NCI-H128 (cell line): ENCODE measurements at regions not wholly inside any gene's neighbourhood (a gene's known extent, or its start where the extent isn't known, plus 50 kb on each side); places are given as distances from the start of the nearest gene placed in this dataset.

Experiments
- DNase-seq: peaks from one replicate; lab custom pipeline; 2025; ENCODE audit not compliant: unreplicated experiment; lab: John Stamatoyannopoulos, UW

- no peak for DNase-seq
Measured at GRCh38 chr1:55402142-55402541, 187.0 kb upstream of the USP24 start.

DNA sequence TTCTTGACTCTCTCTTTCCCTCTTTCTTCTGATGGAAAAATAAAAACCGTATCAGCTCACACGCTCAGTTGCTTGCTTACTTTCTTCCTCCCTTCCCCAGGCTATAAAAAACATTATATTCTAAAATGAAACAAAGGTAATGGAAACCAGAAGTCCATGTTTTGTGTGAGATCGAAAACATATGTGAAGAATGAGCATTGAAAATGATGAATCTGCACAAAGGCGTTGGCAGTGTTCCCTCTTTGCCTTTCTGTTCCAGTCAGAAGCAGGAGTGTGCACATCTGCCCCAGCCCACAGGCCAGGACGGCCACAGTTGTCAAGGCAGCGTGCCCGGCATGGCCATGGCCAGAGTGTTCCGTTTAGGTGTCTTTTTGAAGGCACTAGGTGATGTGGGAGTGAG lies 185.3 kb upstream of the USP24 start:
- DNase-seq = no peak

DNA sequence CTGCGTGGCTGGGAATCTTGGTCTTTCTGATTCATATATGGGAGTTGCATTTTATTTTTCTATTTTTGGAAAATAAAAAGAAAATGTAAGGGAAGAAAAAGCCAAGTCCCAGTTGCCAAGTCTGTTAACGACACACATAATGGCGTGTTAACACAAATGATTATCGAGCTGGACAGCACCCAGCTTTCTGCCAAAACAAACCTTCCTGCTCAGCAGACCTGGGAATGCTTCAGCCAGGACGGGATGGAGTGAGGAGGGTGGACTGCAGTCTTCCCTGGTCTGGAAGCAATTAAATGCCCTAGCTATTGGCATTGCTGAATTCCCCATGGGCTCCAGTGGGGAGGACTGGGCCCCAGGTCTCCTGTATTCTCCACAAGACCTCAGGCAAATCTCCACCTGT lies 184.2 kb upstream of the USP24 start:
- DNase-seq = no peak

GRCh38 chr1:55396381-55396891 lies 181.3 kb upstream of the USP24 start:
- no peak for DNase-seq

GRCh38 chr1:55388960-55389359 lies 173.8 kb upstream of the USP24 start:
- no peak for DNase-seq

DNA sequence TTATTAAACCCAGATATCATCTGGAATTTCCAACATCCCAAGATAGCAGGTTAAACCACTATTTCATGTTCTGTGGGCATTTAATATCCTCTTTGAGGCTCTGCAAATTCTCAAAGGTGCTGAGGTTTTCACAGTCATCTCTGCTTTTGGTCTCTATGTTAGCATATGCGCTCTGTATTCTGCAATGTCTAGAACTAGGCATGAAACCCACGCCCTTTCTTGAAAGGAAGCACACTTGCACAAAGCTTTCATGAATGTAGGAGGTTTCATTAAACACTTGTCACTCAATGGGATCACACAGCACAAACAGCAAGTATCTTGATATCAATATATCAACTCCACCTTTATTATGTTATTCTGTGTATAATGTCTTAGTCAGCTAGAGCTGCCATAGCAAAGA lies 172.0 kb upstream of the USP24 start:
- DNase-seq = no peak

DNA sequence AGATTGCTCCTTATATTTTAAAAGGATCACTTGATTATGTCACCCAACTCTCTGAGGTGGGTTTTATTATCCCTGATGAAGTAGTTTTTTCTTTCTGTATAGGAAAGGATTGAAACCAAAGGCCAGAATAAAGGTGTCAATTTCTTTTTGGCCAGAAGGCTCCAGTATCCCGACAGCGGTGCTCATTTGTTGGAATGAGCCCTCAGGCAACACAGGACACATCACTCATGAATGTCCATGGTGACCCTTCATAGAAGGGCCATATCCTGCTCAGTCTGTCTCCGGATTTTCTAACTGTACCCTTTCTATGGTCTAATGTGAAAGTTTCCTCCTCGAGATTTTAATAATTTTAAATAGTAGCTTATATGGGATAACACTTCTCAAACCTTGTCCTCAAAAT lies 171.3 kb upstream of the USP24 start:
- no peak for DNase-seq

DNA sequence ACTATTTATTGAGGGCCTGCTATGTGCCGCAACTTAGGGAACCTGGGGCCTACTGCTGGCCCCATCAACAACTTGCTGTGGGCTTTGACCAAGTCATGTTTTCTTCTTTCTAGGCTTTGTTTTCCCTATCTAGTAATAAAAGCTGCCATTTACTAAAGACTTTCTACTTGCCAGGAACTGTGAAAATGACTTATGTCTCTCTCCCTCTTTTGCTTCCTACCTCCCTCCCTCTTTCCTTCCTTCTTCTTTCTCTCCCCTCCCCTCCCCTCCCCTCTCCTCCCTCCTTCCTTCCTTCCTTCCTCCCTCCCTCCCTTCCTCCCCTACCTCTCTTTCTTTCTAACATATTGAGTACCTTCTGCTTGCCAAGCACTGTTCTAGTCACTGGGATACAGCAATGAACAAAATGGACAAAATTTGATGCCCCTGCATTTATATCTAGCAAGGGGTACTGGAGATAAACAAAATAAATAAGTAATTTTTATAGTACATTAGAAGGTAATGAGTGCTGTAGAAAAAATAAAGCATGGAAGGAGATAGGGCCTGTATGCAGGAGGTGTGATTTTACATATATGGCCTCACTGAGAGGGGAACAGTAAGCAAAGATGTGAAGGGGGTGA lies 170.3 kb upstream of the USP24 start:
- no peak for DNase-seq

DNA sequence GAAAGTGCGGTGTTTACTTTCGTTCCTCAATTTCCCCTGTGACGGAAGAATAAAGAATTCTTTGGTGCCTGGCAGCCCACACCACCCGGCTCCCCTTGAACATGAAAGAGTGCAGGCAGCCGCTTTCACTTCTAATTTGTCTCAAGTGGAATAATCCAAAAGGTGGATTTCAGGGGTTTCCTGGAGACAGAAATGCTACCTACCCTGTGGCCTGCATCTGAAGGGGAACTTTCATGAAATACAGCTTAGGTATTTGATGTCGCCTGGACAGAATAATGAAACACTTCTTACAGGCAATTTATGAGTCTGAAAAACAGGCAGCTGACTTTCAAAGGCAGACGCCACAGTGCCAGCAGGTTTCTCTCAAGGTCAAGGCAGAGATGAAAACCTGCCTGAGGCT lies 169.5 kb upstream of the USP24 start:
- no peak for DNase-seq

DNA sequence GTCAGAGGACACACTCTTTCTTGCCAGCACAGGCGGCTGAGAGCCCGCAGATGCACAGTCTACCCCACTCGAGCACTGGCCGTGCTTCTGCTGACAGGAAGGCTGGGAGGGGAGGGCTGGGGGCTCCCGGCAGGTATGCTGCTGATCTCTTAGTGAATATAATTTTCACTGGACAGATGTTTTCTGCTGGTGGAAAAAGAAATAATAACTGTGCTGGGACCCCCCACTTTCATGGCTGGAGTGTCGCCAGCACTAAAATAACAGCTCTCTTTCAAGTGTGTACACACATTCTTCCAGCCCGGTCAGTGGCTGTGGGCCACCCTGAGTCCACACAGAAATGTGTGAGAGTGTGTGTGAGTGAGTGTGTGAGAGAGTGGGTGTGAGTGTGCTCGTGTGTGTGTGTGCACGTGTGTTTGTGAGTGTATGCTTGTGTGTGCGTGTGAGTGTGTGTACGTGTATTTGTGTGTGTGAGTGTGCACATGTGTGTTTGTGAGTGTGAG lies 167.7 kb upstream of the USP24 start:
- DNase-seq = no peak

DNA sequence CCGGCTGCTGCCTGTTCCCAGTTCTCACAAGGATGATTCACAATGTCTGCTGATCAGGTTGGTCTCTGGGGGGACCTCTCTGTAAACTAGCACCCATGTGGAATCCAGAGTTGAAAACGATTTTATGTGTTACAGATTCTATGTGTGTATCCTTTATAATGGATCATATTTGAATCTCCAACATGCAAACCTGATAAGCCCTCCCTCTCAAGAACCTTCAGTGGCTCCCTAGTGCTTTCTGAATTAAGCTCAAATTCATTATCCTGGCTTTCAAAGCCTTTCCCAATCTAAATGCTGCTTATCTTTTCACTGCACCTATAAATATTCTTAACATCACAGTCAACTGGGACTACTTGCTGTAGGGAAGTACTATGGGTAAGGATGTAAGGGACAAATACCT lies 166.8 kb upstream of the USP24 start:
- DNase-seq = no peak

DNA sequence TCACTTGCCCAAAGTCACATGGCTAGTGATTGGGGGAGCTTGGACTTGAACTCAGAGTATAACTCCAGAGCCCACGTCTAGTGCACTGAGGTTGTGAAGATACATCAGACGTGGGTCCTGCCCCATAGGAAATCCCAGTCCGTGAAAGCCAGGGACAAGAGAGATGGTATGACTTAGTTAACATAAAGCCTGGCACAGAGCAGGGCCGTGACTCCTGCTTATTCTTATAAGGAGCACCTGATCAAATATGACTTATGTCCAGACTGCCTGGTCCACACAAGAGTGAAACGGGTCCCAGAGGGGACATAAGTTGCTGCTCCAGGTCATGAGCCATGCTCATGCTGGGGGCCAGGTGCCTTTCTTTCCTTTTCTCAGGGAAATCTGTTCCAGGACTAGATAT lies 166.3 kb upstream of the USP24 start:
- DNase-seq = no peak

- no peak for DNase-seq
Measured at GRCh38 chr1:55380355-55380970, 165.3 kb upstream of the USP24 start.

- DNase-seq = no peak
Measured at GRCh38 chr1:55378582-55378981, 163.4 kb upstream of the USP24 start.

- no peak for DNase-seq
Measured at GRCh38 chr1:55376897-55377296, 161.7 kb upstream of the USP24 start.

DNA sequence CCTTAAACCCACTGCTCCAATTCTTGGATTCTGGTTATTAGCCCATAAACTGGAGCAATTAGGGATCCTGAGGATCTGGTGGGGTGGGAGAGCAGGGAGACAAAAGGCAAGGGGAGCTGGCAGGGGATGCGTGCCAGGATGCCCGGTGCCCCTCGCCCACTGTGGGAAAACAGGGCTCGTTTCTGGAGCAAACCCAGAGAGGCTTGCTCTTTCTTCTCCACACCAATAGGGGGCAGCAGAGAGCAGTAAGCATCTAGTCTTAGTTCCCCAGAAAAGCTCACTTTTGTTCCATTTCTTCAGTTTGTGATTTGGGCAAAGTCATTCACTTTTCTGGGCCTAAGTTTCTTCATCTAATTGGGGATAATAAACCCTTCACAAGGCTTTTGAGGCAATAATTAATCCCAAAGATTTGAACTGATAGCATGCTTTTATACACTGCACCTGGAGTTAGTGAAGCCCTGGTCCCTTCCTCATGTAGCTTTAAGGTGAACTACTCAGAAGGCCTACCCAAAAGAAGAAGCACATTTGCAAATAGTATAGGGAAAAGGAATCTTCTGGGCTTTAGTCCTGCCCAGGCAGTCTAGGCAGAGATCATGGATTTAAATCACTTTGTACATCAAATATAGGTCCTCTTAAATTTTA lies 160.6 kb upstream of the USP24 start:
- DNase-seq = no peak

DNA sequence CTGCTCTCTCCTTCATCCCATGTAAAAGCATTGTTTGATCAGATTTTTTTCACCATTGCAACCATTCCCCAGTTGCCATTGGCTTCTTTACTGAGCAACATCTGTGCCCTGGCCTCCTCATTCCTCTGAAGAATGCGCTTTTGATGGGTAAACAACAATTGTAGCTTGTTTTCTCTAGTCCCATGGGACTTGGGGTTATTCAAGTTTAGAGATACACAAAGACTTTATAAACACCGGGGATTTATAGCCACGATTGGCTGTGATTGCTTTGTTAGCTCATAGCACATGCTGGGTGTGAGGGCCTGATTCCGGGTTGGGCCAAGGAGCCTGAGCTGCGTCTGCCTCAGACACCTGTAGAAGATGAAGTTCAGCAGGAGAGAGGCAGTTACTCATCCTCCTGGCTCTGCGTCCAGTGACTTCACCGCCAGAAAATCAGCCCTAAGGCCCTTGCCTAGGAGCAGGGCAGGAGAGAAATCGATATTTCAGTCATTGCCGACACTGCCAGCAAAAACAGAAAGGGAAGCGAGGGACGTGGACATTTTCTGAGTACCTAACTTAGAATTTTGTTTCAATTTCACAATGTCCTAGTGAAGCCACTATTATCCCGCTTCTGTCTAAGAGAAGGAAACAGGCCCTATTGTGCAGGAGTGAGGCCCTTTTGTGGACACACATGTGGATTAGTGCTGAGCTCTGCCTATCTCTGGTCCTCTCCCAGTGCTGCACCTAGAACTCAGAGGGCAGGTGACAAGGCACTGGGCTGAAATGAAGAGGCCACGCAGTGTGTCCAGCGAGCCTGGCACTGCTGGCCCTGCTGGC lies 159.8 kb upstream of the USP24 start:
- no peak for DNase-seq

DNA sequence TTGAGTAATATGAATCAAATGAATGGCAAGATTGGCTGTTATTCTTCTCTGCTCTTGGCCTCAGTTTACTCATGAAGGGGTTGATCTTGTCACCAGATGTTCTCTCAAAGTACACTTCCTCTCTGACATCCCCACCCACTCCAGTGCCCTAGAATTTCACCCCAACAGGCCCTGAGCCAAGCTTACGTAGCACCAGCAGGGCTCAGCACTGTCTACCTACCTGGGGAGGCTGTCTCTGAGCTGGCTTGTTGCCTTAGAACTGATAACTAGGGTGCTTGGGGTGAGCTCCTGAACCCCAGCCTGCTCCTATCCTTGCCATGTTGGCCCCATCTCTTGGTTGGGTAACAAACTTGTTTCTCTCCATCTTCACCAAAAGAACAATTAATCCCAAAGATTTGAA lies 159.1 kb upstream of the USP24 start:
- no peak for DNase-seq

DNA sequence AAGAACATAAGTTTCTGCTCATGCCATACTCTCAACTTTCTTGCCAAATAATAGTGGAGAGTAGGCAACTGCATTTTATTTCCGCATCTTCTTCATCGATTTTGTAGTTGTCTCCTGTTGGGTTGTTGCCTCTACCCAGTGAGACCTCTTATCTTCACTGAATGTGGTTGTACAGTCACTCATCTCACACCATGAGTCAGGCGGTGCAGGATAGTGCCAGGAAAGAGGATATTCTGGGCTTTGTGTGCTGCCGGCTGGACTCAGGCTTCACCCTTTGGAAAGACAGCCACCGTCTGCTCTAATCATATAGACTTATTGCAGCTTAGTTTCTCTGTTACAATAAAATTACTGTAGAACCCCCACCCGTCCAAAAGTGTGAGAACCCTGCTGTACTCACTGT lies 154.3 kb upstream of the USP24 start:
- no peak for DNase-seq

GRCh38 chr1:55368698-55369097 lies 153.5 kb upstream of the USP24 start:
- no peak for DNase-seq

DNA sequence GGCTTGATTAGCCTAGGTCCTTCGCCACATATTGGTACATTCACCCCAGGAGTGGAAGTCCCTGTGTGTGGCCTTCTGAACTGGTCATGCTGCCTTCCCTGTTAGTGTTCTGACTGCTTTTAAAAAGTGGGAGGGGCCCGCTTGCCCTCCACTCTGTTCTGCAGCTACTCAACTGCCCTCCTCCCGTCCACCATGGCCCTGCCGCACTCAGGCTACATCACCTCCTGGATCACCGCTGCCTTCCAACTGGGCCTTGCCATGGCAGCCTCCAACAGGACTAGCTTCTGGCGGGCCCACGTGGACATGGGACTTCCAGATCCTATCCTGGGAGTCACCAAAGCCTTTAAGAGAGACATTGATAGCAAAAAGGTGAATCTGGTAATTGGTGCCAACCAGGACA lies 152.1 kb upstream of the USP24 start:
- DNase-seq = no peak

- no peak for DNase-seq
Measured at GRCh38 chr1:55364216-55364615, 149.1 kb upstream of the USP24 start.
